ENCODE measurements at regions not wholly inside any gene's neighbourhood (a gene's known extent, or its start where the extent isn't known, plus 50 kb on each side); places are given as distances from the start of the nearest gene placed in this dataset.

- no peak for TF ChIP-seq CTCF (IDR thresholded peaks at IDR 0.05)
- no peaks in the 10 kb centered on the region for H3K4me1 ChIP-seq (ENCODE audit: control insufficient read depth, insufficient read depth, low read length)
- intact Hi-C loops (cut with micrococcal nuclease): loop anchor here (5.0 kb wide), 2 partner anchors 397 to 577 kb away; partner anchors contain the start of gene UBE2D3
- Mint-ChIP-seq H3K4me3 (peak overlapping the region; percentile 88), H3K4me1 (peaks cover 0 to 6% of the 10 kb centered on the region in 2 donors), H3K27ac (peak overlapping the region; percentile 80 to 81), H3K9me3 (no peaks in the 10 kb centered on the region), H3K27me3 (ENCODE audit: low read depth in 2 of 2) (no peaks in the 10 kb centered on the region), H3K36me3 (no peaks in the 10 kb centered on the region)
- no peaks in the 10 kb centered on the region for H3K36me3 ChIP-seq (ENCODE audit: control insufficient read depth, insufficient read depth, low read length)
- no CpG with 5 or more reads among the region's 2 CpGs for WGBS (ENCODE audit: insufficient coverage)
- H3K9me3 ChIP-seq (ENCODE audit: control insufficient read depth, insufficient read depth, low read length): no peaks in the 10 kb centered on the region
- ATAC-seq: no peak
- DNase-seq: peak in 1 of 2 donors; percentile 20
- no peaks in the 10 kb centered on the region for H3K27me3 ChIP-seq (ENCODE audit: control insufficient read depth, insufficient read depth, low read length)
- H3K27ac ChIP-seq (ENCODE audit: low read length): peak overlapping the region; percentile 38
- peak overlapping the region; percentile 52 for H3K4me3 ChIP-seq (ENCODE audit: low read length)
These were observed 70.7 kb upstream of the NFKB1 start for GRCh38 chr4:102430461-102430910.

GRCh38 chr4:102431608-102431961, 69.6 kb upstream of the NFKB1 start:
- no peaks in the 10 kb centered on the region for H3K4me1 ChIP-seq (ENCODE audit: control insufficient read depth, insufficient read depth, low read length)
- peak overlapping the region; percentile 88 for H3K4me3 Mint-ChIP-seq
- no peaks in the 10 kb centered on the region for H3K36me3 Mint-ChIP-seq
- peak overlapping the region; percentile 52 for H3K4me3 ChIP-seq (ENCODE audit: low read length)
- peak overlapping the region; percentile 53 for H3K27ac ChIP-seq (ENCODE audit: low read length)
- ATAC-seq (no peak), DNase-seq (no peak)
- H3K4me1 Mint-ChIP-seq: peaks cover 0 to 6% of the 10 kb centered on the region in 2 donors
- no peaks in the 10 kb centered on the region for H3K36me3 ChIP-seq (ENCODE audit: control insufficient read depth, insufficient read depth, low read length)
- no peaks in the 10 kb centered on the region for H3K9me3 ChIP-seq (ENCODE audit: control insufficient read depth, insufficient read depth, low read length)
- no peaks in the 10 kb centered on the region for H3K27me3 ChIP-seq (ENCODE audit: control insufficient read depth, insufficient read depth, low read length)
- no peaks in the 10 kb centered on the region for H3K9me3 Mint-ChIP-seq
- no peaks in the 10 kb centered on the region for H3K27me3 Mint-ChIP-seq (ENCODE audit: low read depth in 2 of 2)
- H3K27ac Mint-ChIP-seq: peak overlapping the region; percentile 80 to 81
- intact Hi-C loops (cut with micrococcal nuclease): loop anchor here (1.0 to 5.0 kb wide), 4 partner anchors 87 to 576 kb away; partner anchors contain the start of gene UBE2D3
- peak; percentile 63 for TF ChIP-seq CTCF (IDR thresholded peaks at IDR 0.05)

- intact Hi-C loops (cut with micrococcal nuclease): no loop called here
- no peaks in the 10 kb centered on the region for H3K36me3 Mint-ChIP-seq
- no peak for ATAC-seq
These were observed 64.0 kb upstream of the NFKB1 start for GRCh38 chr4:102437111-102437510.

More at GRCh38 chr4:102437111-102437510, 64.0 kb upstream of the NFKB1 start:
- DNase-seq: no peak
- Mint-ChIP-seq H3K4me1 (no peaks in the 10 kb centered on the region), H3K9me3 (no peaks in the 10 kb centered on the region), H3K27ac (no peak overlapping the region), H3K27me3 (ENCODE audit: low read depth in 2 of 2) (peaks cover 2 to 7% of the 10 kb centered on the region in 2 donors), H3K4me3 (no peak overlapping the region)
- H3K4me1 ChIP-seq (ENCODE audit: control insufficient read depth, insufficient read depth, low read length): no peaks in the 10 kb centered on the region
- H3K27me3 ChIP-seq (ENCODE audit: control insufficient read depth, insufficient read depth, low read length): no peaks in the 10 kb centered on the region
- H3K4me3 ChIP-seq (ENCODE audit: low read length): no peak overlapping the region
- no peaks in the 10 kb centered on the region for H3K36me3 ChIP-seq (ENCODE audit: control insufficient read depth, insufficient read depth, low read length)
- no peak for TF ChIP-seq CTCF (IDR thresholded peaks at IDR 0.05)
- WGBS (ENCODE audit: insufficient coverage): 100% methylated on average over 2 of the region's 3 CpGs
- H3K27ac ChIP-seq (ENCODE audit: low read length): no peak overlapping the region
- no peaks in the 10 kb centered on the region for H3K9me3 ChIP-seq (ENCODE audit: control insufficient read depth, insufficient read depth, low read length)
